H9 (cell line): ENCODE measurements at regions not wholly inside any gene's neighbourhood (a gene's known extent, or its start where the extent isn't known, plus 50 kb on each side); places are given as distances from the start of the nearest gene placed in this dataset.

Source experiments
- DNase-seq: peaks from one replicate; pipeline ENCODE4 v3.0.0-alpha.2; 2017
- H2AFZ ChIP-seq: one replicate; pipeline ENCODE4 v1.6.1; 2013; ENCODE audit warnings: mild to moderate bottlenecking, low read length, control low read depth, moderate library complexity
- H2AK5ac ChIP-seq: 2 replicates; pipeline ENCODE4 v1.6.1; 2013; ENCODE audit warnings: low read length, control low read depth, mixed read lengths; ENCODE audit not compliant: insufficient read length
- H2BK120ac ChIP-seq: one replicate; pipeline ENCODE4 v1.6.1; 2013; ENCODE audit warnings: low read depth, mild to moderate bottlenecking, low read length, control low read depth, inconsistent platforms; ENCODE audit not compliant: poor library complexity, severe bottlenecking
- H2BK12ac ChIP-seq: 2 replicates; pipeline ENCODE4 v1.6.1; 2013; ENCODE audit warnings: low read length, control low read depth, mixed read lengths, low read depth; ENCODE audit not compliant: insufficient read length
- H2BK15ac ChIP-seq: 2 replicates; pipeline ENCODE4 v1.6.1; 2013; ENCODE audit warnings: low read depth, low read length, control low read depth
- H2BK20ac ChIP-seq: one replicate; pipeline ENCODE4 v1.6.1; 2013; ENCODE audit warnings: low read depth, mild to moderate bottlenecking, low read length, control low read depth, inconsistent platforms; ENCODE audit not compliant: poor library complexity, severe bottlenecking
- H2BK5ac ChIP-seq: 2 replicates; pipeline ENCODE4 v1.6.1; 2013; ENCODE audit warnings: low read length, control low read depth, mixed read lengths; ENCODE audit not compliant: insufficient read length
- H3K14ac ChIP-seq: 2 replicates; pipeline ENCODE4 v1.6.1; 2013; ENCODE audit warnings: low read length, control low read depth; ENCODE audit not compliant: insufficient read depth
- H3K18ac ChIP-seq: 2 replicates; pipeline ENCODE4 v1.6.1; 2013; ENCODE audit warnings: low read depth, mild to moderate bottlenecking, mixed read lengths, low read length, control low read depth; ENCODE audit not compliant: insufficient read length
- H3K23ac ChIP-seq: 2 replicates; pipeline ENCODE4 v1.6.1; 2013; ENCODE audit warnings: low read length, control low read depth, mixed read lengths, low read depth; ENCODE audit not compliant: insufficient read length
- H3K23me2 ChIP-seq: 2 replicates; pipeline ENCODE4 v1.6.1; 2013; ENCODE audit warnings: low read depth, mild to moderate bottlenecking, mixed read lengths, low read length, control low read depth; ENCODE audit not compliant: insufficient read length, poor library complexity, severe bottlenecking
- H3K27ac ChIP-seq: 2 replicates; pipeline ENCODE4 v1.5.1; 2013; ENCODE audit warnings: low read length, control low read depth, mixed read lengths, low read depth; ENCODE audit not compliant: insufficient read length
- H3K27me3 ChIP-seq: 2 replicates; pipeline ENCODE4 v1.6.1; 2013; ENCODE audit warnings: low read length, control low read depth, inconsistent platforms; ENCODE audit not compliant: insufficient read depth
- H3K4ac ChIP-seq: 2 replicates; pipeline ENCODE4 v1.6.1; 2013; ENCODE audit warnings: low read depth, mild to moderate bottlenecking, control low read depth, inconsistent platforms, low read length, moderate library complexity
- H3K4me1 ChIP-seq: 2 replicates; pipeline ENCODE4 v1.6.1; 2013; ENCODE audit warnings: low read length, control low read depth, inconsistent platforms; ENCODE audit not compliant: insufficient read depth
- H3K4me2 ChIP-seq: 2 replicates; pipeline ENCODE4 v1.6.1; 2013; ENCODE audit warnings: low read length, control low read depth, mixed read lengths; ENCODE audit not compliant: insufficient read length, insufficient read depth
- H3K56ac ChIP-seq: 2 replicates; pipeline ENCODE4 v1.6.1; 2013; ENCODE audit warnings: low read depth, mild to moderate bottlenecking, mixed read lengths, low read length, control low read depth; ENCODE audit not compliant: insufficient read length
- H3K79me1 ChIP-seq: 2 replicates; pipeline ENCODE4 v1.6.1; 2013; ENCODE audit warnings: low read depth, mild to moderate bottlenecking, moderate library complexity, low read length, control low read depth, inconsistent platforms; ENCODE audit not compliant: insufficient read depth, poor library complexity, severe bottlenecking
- H3K79me2 ChIP-seq: 2 replicates; pipeline ENCODE4 v1.6.1; 2013; ENCODE audit warnings: low read length, control low read depth, inconsistent platforms; ENCODE audit not compliant: insufficient read depth
- H3K9ac ChIP-seq: 2 replicates; pipeline ENCODE4 v1.6.1; 2013; ENCODE audit warnings: low read length, control low read depth, mixed read lengths; ENCODE audit not compliant: insufficient read length; ENCODE audit errors: extremely low read depth
- H3K9me3 ChIP-seq: one replicate; pipeline ENCODE4 v1.6.1; 2013; ENCODE audit warnings: low read depth, low read length, inconsistent platforms; ENCODE audit not compliant: control insufficient read depth
- H3T11ph ChIP-seq: one replicate; pipeline ENCODE4 v1.6.1; 2013; ENCODE audit warnings: mild to moderate bottlenecking, low read length, control low read depth, inconsistent platforms
- H4K20me1 ChIP-seq: one replicate; pipeline ENCODE4 v1.6.1; 2013; ENCODE audit not compliant: control insufficient read depth, insufficient read length, insufficient read depth
- H4K5ac ChIP-seq: 2 replicates; pipeline ENCODE4 v1.6.1; 2013; ENCODE audit warnings: low read depth, mild to moderate bottlenecking, mixed read lengths, low read length, control low read depth; ENCODE audit not compliant: insufficient read length
- H4K8ac ChIP-seq: replicated peaks from 2 replicates; pipeline ENCODE4 v1.6.1; 2013; ENCODE audit warnings: low read length, control low read depth, mixed read lengths, low read depth; ENCODE audit not compliant: insufficient read length
- H4K91ac ChIP-seq: 2 replicates; pipeline ENCODE4 v1.6.1; 2013; ENCODE audit warnings: low read depth, mild to moderate bottlenecking, moderate library complexity, mixed read lengths, low read length, control low read depth; ENCODE audit not compliant: insufficient read length
- H3K27ac Mint-ChIP-seq, 3 experiments: 2 replicates in 2 of 3; 3 replicates in 1 of 3; pipeline ENCODE4 v1.8.0; 2020 to 2021; ENCODE audit warnings: mixed read lengths in 3 of 3, mild to moderate bottlenecking in 1 of 3, moderate library complexity in 1 of 3
- H3K27me3 Mint-ChIP-seq: 2 replicates; pipeline ENCODE4 v1.8.0; 2021; ENCODE audit warnings: low read depth, mild to moderate bottlenecking, moderate library complexity, mixed read lengths
- H3K36me3 Mint-ChIP-seq, 3 experiments: 2 replicates in 2 of 3; 3 replicates in 1 of 3; pipeline ENCODE4 v1.8.0; 2020 to 2021; ENCODE audit warnings: low read depth in 3 of 3, mixed read lengths in 3 of 3; ENCODE audit not compliant: insufficient read depth in 1 of 3
- H3K4me1 Mint-ChIP-seq, 2 experiments: 2 replicates each; pipeline ENCODE4 v1.8.0; 2020; ENCODE audit warnings: mixed read lengths in 2 of 2
- H3K4me3 Mint-ChIP-seq, 2 experiments: 2 replicates in 1 of 2; 3 replicates in 1 of 2; pipeline ENCODE4 v1.8.0; 2020 to 2021; ENCODE audit warnings: mild to moderate bottlenecking in 2 of 2, mixed read lengths in 2 of 2, moderate library complexity in 1 of 2
- H3K9me3 Mint-ChIP-seq, 2 experiments: 2 replicates in 1 of 2; 3 replicates in 1 of 2; pipeline ENCODE4 v1.8.0; 2020; ENCODE audit warnings: mild to moderate bottlenecking in 2 of 2, mixed read lengths in 2 of 2, moderate library complexity in 1 of 2
- WGBS: extraction: QIAGEN DNeasy Blood & Tissue Kit; methylation state at CpG from one replicate; pipeline ENCODE4 v1.1.7; 2013; ENCODE audit warnings: missing lambda C conversion rate, low lambda C conversion rate, mixed read lengths; ENCODE audit not compliant: insufficient read length; ENCODE audit errors: extremely low coverage; 5-methylcytosine and 5-hydroxymethylcytosine counted together
- TF ChIP-seq, protein P1 (sequence below): fragments of 200-600 bp; sonication (generic); conservative IDR thresholded peaks from 3 replicates; pipeline ENCODE4 v1.8.0; 2021; ENCODE audit warnings: antibody characterized with exemption, mild to moderate bottlenecking

DNA sequence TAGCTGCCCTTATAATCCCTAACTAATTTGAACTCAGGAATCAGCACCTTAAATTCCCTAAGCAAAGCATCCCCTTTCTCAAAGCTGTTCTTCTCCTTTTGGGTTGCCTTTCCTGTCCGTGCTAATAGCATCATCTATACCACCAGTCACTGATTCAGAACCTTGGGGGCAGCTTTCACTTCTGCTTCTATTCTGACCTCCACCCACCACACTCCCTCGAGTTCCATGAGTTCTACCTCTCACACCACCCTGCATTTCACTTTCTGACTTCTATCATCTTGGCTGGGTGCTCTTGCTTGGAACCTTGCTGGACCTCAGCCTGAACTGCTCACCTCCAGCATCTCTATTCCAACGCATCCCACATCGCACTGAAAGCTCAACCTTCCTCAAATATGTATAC, 55.4 kb upstream of the KCNMB2 start:
- Histone ChIP-seq H3K14ac (no peak overlapping the region), H2BK120ac (no peak overlapping the region), H2AFZ (no peak overlapping the region), H3K9ac (no peak overlapping the region), H3K27ac (no peak overlapping the region), H2BK15ac (no peak overlapping the region), H3K4me1 (no peaks in the 10 kb centered on the region), H3T11ph (no peak overlapping the region), H2BK20ac (no peak overlapping the region), H3K79me2 (no peaks in the 10 kb centered on the region), H2AK5ac (no peak overlapping the region), H3K18ac (no peak overlapping the region), H4K20me1 (no peaks in the 10 kb centered on the region), H3K9me3 (no peaks in the 10 kb centered on the region), H4K5ac (no peak overlapping the region), H3K4ac (no peak overlapping the region), H4K8ac (no peak overlapping the region), H3K23me2 (no peaks in the 10 kb centered on the region), H3K4me2 (no peak overlapping the region), H3K27me3 (no peaks in the 10 kb centered on the region), H3K79me1 (no peaks in the 10 kb centered on the region), H3K23ac (no peak overlapping the region), H3K56ac (no peak overlapping the region), H2BK12ac (no peak overlapping the region), H4K91ac (no peak overlapping the region), H2BK5ac (no peak overlapping the region)
- no peak for DNase-seq
- Mint-ChIP-seq H3K36me3 (no peaks in the 10 kb centered on the region), H3K27ac (no peak overlapping the region; a peak in 1 of 7 replicates), H3K9me3 (no peaks in the 10 kb centered on the region), H3K4me3 (no peak overlapping the region), H3K27me3 (no peaks in the 10 kb centered on the region), H3K4me1 (peaks cover 12 to 16% of the 10 kb centered on the region in 2 experiments)
- no CpG with 5 or more reads among the region's 4 CpGs for WGBS
- TF ChIP-seq, protein P1, sequence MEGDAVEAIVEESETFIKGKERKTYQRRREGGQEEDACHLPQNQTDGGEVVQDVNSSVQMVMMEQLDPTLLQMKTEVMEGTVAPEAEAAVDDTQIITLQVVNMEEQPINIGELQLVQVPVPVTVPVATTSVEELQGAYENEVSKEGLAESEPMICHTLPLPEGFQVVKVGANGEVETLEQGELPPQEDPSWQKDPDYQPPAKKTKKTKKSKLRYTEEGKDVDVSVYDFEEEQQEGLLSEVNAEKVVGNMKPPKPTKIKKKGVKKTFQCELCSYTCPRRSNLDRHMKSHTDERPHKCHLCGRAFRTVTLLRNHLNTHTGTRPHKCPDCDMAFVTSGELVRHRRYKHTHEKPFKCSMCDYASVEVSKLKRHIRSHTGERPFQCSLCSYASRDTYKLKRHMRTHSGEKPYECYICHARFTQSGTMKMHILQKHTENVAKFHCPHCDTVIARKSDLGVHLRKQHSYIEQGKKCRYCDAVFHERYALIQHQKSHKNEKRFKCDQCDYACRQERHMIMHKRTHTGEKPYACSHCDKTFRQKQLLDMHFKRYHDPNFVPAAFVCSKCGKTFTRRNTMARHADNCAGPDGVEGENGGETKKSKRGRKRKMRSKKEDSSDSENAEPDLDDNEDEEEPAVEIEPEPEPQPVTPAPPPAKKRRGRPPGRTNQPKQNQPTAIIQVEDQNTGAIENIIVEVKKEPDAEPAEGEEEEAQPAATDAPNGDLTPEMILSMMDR: no peak
